ENCODE measurements at regions not wholly inside any gene's neighbourhood (a gene's known extent, or its start where the extent isn't known, plus 50 kb on each side); places are given as distances from the start of the nearest gene placed in this dataset.

GRCh38 chr16:35746281-35746962 is 2287.0 kb downstream of the TP53TG3F start:
- Histone ChIP-seq H3K27me3 (ENCODE audit: control insufficient read depth in 1 of 2, insufficient read depth in 2 of 2, low read length in 1 of 2) (no peaks in the 10 kb centered on the region), H3K9me3 (ENCODE audit: control insufficient read depth, low read length) (peaks cover 2% of the 10 kb centered on the region), H3K4me3 (ENCODE audit: low read length in 2 of 2) (no peak overlapping the region), H3K27ac (ENCODE audit: low read depth in 1 of 2, low read length in 2 of 2) (no peak overlapping the region), H3K4me1 (ENCODE audit: control insufficient read depth in 1 of 2, insufficient read depth in 2 of 2, low read length in 2 of 2) (no peaks in the 10 kb centered on the region), H3K36me3 (ENCODE audit: control insufficient read depth in 1 of 2, insufficient read depth in 2 of 2, low read length in 1 of 2) (no peaks in the 10 kb centered on the region)
- 88 to 90% methylated on average over 17 of the region's 17 CpGs for WGBS, 2 donors
- intact Hi-C loops (cut with DNase I), result no loop called here
- ATAC-seq (ENCODE audit: low FRiP score), result no peak
- DNase-seq, result no peak

- no peaks in the 10 kb centered on the region for H3K4me1 ChIP-seq (ENCODE audit: control insufficient read depth in 1 of 2, insufficient read depth in 2 of 2, low read length in 2 of 2)
- no peak overlapping the region for H3K4me3 ChIP-seq (ENCODE audit: low read length in 2 of 2)
- intact Hi-C loops (cut with DNase I), result no loop called here
- no peaks in the 10 kb centered on the region for H3K27me3 ChIP-seq (ENCODE audit: control insufficient read depth in 1 of 2, insufficient read depth in 2 of 2, low read length in 1 of 2)
- WGBS, 2 donors, result 88% methylated on average over 18 of the region's 18 CpGs
- ATAC-seq (ENCODE audit: low FRiP score) (no peak), DNase-seq (no peak)
- H3K9me3 ChIP-seq (ENCODE audit: control insufficient read depth, low read length), result peaks cover 2% of the 10 kb centered on the region
- no peaks in the 10 kb centered on the region for H3K36me3 ChIP-seq (ENCODE audit: control insufficient read depth in 1 of 2, insufficient read depth in 2 of 2, low read length in 1 of 2)
- H3K27ac ChIP-seq (ENCODE audit: low read depth in 1 of 2, low read length in 2 of 2), result no peak overlapping the region
Observed at GRCh38 chr16:35746963-35747657, 2287.7 kb downstream of the TP53TG3F start.

DNA sequence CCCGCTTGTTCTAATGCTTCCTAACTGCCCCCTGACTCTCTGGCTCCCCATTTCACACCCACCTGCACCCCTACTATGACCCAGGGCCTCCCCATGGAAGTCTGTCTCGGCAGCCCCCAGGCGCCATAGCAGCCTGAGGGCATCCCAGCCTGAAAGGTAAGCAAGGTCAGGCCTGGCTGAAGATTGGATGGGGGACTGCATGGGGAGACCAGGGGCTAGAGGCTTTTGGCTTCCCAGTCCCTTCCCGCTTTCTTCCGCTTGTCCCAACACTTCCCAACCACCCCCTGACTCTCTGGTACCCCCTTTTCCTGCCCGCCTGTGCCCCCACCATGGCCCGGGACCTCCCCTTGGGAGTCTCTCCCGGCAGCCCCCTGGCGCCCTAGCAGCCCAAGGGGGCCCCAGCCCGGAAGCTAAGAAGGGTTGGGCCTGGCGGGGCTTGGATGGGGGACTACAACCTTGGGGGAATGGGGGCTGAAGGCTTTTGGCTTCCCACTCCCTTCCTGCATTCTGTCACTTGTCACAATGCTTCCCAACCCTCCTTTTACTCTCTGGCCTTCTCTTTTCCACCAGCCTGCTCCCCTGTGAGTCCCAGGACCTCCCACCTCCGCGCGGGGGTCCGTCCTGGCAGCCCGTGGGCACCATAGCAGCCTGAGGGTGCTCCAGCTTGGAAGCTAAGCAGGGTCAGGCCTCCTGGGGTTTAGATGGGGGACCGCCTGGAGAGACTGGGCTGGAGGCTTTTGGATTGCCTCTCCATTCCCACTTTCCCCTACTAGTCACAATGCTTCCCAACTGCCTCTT is 2288.4 kb downstream of the TP53TG3F start:
- Histone ChIP-seq H3K9me3 (ENCODE audit: control insufficient read depth, low read length) (peaks cover 2% of the 10 kb centered on the region), H3K27me3 (ENCODE audit: control insufficient read depth in 1 of 2, insufficient read depth in 2 of 2, low read length in 1 of 2) (no peaks in the 10 kb centered on the region), H3K4me1 (ENCODE audit: control insufficient read depth in 1 of 2, insufficient read depth in 2 of 2, low read length in 2 of 2) (no peaks in the 10 kb centered on the region), H3K4me3 (ENCODE audit: low read length in 2 of 2) (no peak overlapping the region), H3K27ac (ENCODE audit: low read depth in 1 of 2, low read length in 2 of 2) (no peak overlapping the region), H3K36me3 (ENCODE audit: control insufficient read depth in 1 of 2, insufficient read depth in 2 of 2, low read length in 1 of 2) (no peaks in the 10 kb centered on the region)
- no peak for DNase-seq
- intact Hi-C loops (cut with DNase I), result no loop called here
- 80 to 85% methylated on average over 17 of the region's 17 CpGs for WGBS, 2 donors
- ATAC-seq (ENCODE audit: low FRiP score), result no peak

DNA sequence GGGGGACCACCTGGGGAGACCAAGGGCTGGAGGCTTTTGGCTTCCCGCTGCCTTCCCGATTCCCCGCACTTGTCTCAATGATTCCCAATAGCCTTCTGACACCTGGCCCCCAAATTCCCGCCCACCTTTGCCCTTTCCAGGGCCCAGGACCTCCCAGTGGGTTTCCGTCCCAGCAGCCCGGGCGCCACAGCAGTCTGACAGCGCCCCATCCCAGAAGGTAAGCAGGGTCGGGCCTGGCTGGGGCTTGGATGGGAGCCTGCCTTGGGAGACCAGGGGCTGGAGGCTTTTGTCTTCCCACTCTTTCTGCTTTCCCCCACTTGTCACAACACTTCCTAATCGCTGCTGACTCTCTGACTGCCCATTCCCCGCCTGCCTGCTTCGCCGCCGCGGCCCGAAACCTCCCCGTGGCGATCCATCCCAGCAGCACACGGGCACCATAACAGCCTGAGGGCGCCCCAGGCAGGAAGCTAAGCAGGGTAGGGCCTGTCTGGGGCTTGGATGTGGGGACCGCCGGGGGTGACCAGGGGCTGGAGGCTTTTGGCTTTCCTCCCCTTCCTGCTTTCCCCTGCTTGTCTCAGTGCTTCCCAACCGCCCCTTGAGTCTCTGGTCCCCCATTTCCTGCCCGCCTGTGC is 2289.3 kb downstream of the TP53TG3F start:
- Histone ChIP-seq H3K4me1 (ENCODE audit: control insufficient read depth in 1 of 2, insufficient read depth in 2 of 2, low read length in 2 of 2) (no peaks in the 10 kb centered on the region), H3K9me3 (ENCODE audit: control insufficient read depth, low read length) (no peaks in the 10 kb centered on the region), H3K4me3 (ENCODE audit: low read length in 2 of 2) (no peak overlapping the region), H3K36me3 (ENCODE audit: control insufficient read depth in 1 of 2, insufficient read depth in 2 of 2, low read length in 1 of 2) (no peaks in the 10 kb centered on the region), H3K27me3 (ENCODE audit: control insufficient read depth in 1 of 2, insufficient read depth in 2 of 2, low read length in 1 of 2) (no peaks in the 10 kb centered on the region), H3K27ac (ENCODE audit: low read depth in 1 of 2, low read length in 2 of 2) (no peak overlapping the region)
- no peak for DNase-seq
- WGBS, 2 donors, result 84 to 87% methylated on average over 22 to 24 of the region's 24 CpGs
- no peak for ATAC-seq (ENCODE audit: low FRiP score)
- intact Hi-C loops (cut with DNase I), result no loop called here

GRCh38 chr16:35749253-35750141 is 2290.1 kb downstream of the TP53TG3F start:
- ATAC-seq (ENCODE audit: low FRiP score), result no peak
- DNase-seq, result no peak
- Histone ChIP-seq H3K9me3 (ENCODE audit: control insufficient read depth, low read length) (no peaks in the 10 kb centered on the region), H3K27me3 (ENCODE audit: control insufficient read depth in 1 of 2, insufficient read depth in 2 of 2, low read length in 1 of 2) (no peaks in the 10 kb centered on the region), H3K27ac (ENCODE audit: low read depth in 1 of 2, low read length in 2 of 2) (no peak overlapping the region), H3K4me1 (ENCODE audit: control insufficient read depth in 1 of 2, insufficient read depth in 2 of 2, low read length in 2 of 2) (no peaks in the 10 kb centered on the region), H3K36me3 (ENCODE audit: control insufficient read depth in 1 of 2, insufficient read depth in 2 of 2, low read length in 1 of 2) (no peaks in the 10 kb centered on the region), H3K4me3 (ENCODE audit: low read length in 2 of 2) (no peak overlapping the region)
- intact Hi-C loops (cut with DNase I), result no loop called here
- 90 to 92% methylated on average over 42 to 43 of the region's 43 CpGs for WGBS, 2 donors

DNA sequence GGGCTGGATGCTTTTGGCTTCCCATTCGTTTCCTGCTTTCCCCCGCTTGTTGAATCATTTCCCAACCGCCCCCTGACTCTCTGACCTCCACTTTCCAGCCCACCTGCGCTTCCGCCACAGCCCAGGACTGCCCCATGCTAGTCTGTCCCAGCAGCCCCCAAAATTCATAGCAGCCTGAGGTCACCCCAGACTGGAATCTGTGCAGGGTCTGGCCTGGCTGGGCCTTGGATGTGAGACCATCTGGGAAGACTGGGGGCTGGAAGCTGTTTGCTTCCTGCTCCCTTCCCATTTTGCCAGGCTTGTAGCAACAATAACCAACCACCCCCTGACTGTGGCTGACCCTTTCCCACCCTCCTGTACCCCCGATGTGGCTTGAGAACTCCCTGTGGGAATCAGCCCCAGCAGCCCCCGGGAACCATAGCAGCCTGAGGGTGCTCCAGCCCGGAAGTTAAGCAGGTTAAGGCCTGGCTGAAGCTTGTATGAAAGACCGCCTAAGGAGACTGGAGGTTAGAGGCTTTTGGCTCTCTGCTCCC is 2290.8 kb downstream of the TP53TG3F start:
- DNase-seq (no peak), ATAC-seq (ENCODE audit: low FRiP score) (no peak)
- Histone ChIP-seq H3K27me3 (ENCODE audit: control insufficient read depth in 1 of 2, insufficient read depth in 2 of 2, low read length in 1 of 2) (no peaks in the 10 kb centered on the region), H3K4me3 (ENCODE audit: low read length in 2 of 2) (no peak overlapping the region), H3K36me3 (ENCODE audit: control insufficient read depth in 1 of 2, insufficient read depth in 2 of 2, low read length in 1 of 2) (no peaks in the 10 kb centered on the region), H3K27ac (ENCODE audit: low read depth in 1 of 2, low read length in 2 of 2) (no peak overlapping the region), H3K4me1 (ENCODE audit: control insufficient read depth in 1 of 2, insufficient read depth in 2 of 2, low read length in 2 of 2) (no peaks in the 10 kb centered on the region), H3K9me3 (ENCODE audit: control insufficient read depth, low read length) (no peaks in the 10 kb centered on the region)
- intact Hi-C loops (cut with DNase I), result no loop called here
- WGBS, 2 donors, result 79 to 86% methylated on average over 9 of the region's 9 CpGs

- Histone ChIP-seq H3K36me3 (ENCODE audit: control insufficient read depth in 1 of 2, insufficient read depth in 2 of 2, low read length in 1 of 2) (no peaks in the 10 kb centered on the region), H3K27ac (ENCODE audit: low read depth in 1 of 2, low read length in 2 of 2) (no peak overlapping the region), H3K9me3 (ENCODE audit: control insufficient read depth, low read length) (no peaks in the 10 kb centered on the region), H3K4me3 (ENCODE audit: low read length in 2 of 2) (no peak overlapping the region), H3K27me3 (ENCODE audit: control insufficient read depth in 1 of 2, insufficient read depth in 2 of 2, low read length in 1 of 2) (no peaks in the 10 kb centered on the region), H3K4me1 (ENCODE audit: control insufficient read depth in 1 of 2, insufficient read depth in 2 of 2, low read length in 2 of 2) (no peaks in the 10 kb centered on the region)
- WGBS, 2 donors, result 83 to 89% methylated on average over 13 of the region's 13 CpGs
- ATAC-seq (ENCODE audit: low FRiP score) (no peak), DNase-seq (no peak)
- intact Hi-C loops (cut with DNase I), result no loop called here
Observed at GRCh38 chr16:35750701-35751104, 2291.3 kb downstream of the TP53TG3F start.

Data from aorta (tissue), 5 donors.